ENCODE measurements at regions not wholly inside any gene's neighbourhood (a gene's known extent, or its start where the extent isn't known, plus 50 kb on each side); places are given as distances from the start of the nearest gene placed in this dataset.

DNA sequence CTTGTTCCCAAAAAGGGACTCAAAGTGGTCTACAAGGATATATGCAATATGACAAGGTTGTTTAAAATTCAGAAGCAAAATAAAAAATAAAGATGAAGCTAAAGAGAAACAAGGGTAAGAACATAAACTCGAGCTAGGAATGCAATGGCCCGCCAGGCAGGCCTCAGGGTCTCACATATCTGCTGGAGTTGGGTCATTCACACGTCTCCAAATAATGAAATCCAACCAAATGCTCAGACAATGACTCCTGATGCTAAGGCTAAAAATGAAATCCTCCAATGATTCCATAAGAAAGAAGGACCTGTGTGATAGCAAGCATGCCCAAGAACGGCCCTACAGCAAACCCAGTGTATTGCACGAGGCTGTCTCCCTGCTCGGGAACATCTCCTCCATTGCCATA lies 153.3 kb upstream of the ETS2 start:
- BruUV-seq (replicated peaks): no TSS peak
- TF ChIP-seq, protein P1, sequence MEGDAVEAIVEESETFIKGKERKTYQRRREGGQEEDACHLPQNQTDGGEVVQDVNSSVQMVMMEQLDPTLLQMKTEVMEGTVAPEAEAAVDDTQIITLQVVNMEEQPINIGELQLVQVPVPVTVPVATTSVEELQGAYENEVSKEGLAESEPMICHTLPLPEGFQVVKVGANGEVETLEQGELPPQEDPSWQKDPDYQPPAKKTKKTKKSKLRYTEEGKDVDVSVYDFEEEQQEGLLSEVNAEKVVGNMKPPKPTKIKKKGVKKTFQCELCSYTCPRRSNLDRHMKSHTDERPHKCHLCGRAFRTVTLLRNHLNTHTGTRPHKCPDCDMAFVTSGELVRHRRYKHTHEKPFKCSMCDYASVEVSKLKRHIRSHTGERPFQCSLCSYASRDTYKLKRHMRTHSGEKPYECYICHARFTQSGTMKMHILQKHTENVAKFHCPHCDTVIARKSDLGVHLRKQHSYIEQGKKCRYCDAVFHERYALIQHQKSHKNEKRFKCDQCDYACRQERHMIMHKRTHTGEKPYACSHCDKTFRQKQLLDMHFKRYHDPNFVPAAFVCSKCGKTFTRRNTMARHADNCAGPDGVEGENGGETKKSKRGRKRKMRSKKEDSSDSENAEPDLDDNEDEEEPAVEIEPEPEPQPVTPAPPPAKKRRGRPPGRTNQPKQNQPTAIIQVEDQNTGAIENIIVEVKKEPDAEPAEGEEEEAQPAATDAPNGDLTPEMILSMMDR (IDR thresholded peaks at IDR 0.05; ENCODE audit: extremely low read depth in 1 of 2, insufficient read depth in 1 of 2, low read depth in 1 of 2, low read length in 2 of 2): no peak
- TF ChIP-seq FOS (IDR thresholded peaks at IDR 0.05; ENCODE audit: borderline replicate concordance, insufficient read depth, low read length) (no peak), POLR2AphosphoS5 (IDR thresholded peaks at IDR 0.05; ENCODE audit: insufficient read depth, low read depth, low read length) (no peak), POLR2A (IDR thresholded peaks at IDR 0.05; ENCODE audit: low read depth, low read length) (no peak), GATA2 (IDR thresholded peaks at IDR 0.05; ENCODE audit: insufficient read depth, insufficient read length, low read depth, low read length) (no peak), MYC (IDR thresholded peaks at IDR 0.05; ENCODE audit: low read depth, low read length) (no peak), JUN (IDR thresholded peaks at IDR 0.05; ENCODE audit: borderline replicate concordance, insufficient read depth, insufficient read length, low read depth) (no peak), EZH2 (IDR thresholded peaks at IDR 0.05; ENCODE audit: borderline replicate concordance, low read depth, low read length, severe bottlenecking) (no peak)
- TF ChIP-seq, protein P2, sequence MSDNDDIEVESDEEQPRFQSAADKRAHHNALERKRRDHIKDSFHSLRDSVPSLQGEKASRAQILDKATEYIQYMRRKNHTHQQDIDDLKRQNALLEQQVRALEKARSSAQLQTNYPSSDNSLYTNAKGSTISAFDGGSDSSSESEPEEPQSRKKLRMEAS (IDR thresholded peaks at IDR 0.05; ENCODE audit: insufficient read depth, insufficient read length): no peak
- no peaks in the 10 kb centered on the region for H4K20me1 ChIP-seq (replicated peaks; ENCODE audit: control insufficient read depth, extremely low read depth, insufficient read depth, low read length)
- FAIRE-seq (no peak), DNase-seq (ENCODE audit: low read depth, low spot score) (no peak)
- dilution Hi-C loops (cut with MboI; ENCODE audit: extremely low pct_ligation_motif_present, low sequenced_read_pairs): no loop called here
- no peaks in the 10 kb centered on the region for H3K9me3 ChIP-seq (replicated peaks; ENCODE audit: control insufficient read depth, insufficient read depth, low read length)
- POLR2A ChIA-PET: no interaction called here
- H3K9ac ChIP-seq (replicated peaks; ENCODE audit: extremely low read depth, insufficient read depth, low read length): no peak overlapping the region
- no peaks in the 10 kb centered on the region for H3K9me1 ChIP-seq (replicated peaks; ENCODE audit: control insufficient read depth, extremely low read depth, insufficient read depth, low read length)
- no peak overlapping the region for H3K4me3 ChIP-seq (replicated peaks in 1 of 3; ENCODE audit: insufficient read depth in 1 of 3, low read depth in 1 of 3, low read length in 3 of 3)
- intact Hi-C loops (cut with micrococcal nuclease): no loop called here
- H3K27ac ChIP-seq (ENCODE audit: insufficient read depth, low read depth, low read length): no peak overlapping the region
- CTCF ChIA-PET: no interaction called here
- no peak overlapping the region for H2AFZ ChIP-seq (ENCODE audit: low read depth, low read length)
- H3K4me1 ChIP-seq (ENCODE audit: control insufficient read depth, extremely low read depth, insufficient read depth, low read length): no peaks in the 10 kb centered on the region
- peaks cover 34 to 37% of the 10 kb centered on the region in 2 experiments for H3K27me3 ChIP-seq (ENCODE audit: control insufficient read depth in 2 of 2, insufficient read depth in 2 of 2, low read length in 2 of 2)
- no peak overlapping the region for H3K4me2 ChIP-seq (ENCODE audit: insufficient read depth, low read length)
- no peaks in the 10 kb centered on the region for H3K79me2 ChIP-seq (ENCODE audit: control insufficient read depth, insufficient read depth, low read length)
- H3K36me3 ChIP-seq (ENCODE audit: control insufficient read depth in 2 of 2, extremely low read depth in 1 of 2, insufficient read depth in 2 of 2, low read length in 2 of 2): no peaks in the 10 kb centered on the region

Measured in endothelial cell of umbilical vein (primary cell).